ENCODE measurements at regions not wholly inside any gene's neighbourhood (a gene's known extent, or its start where the extent isn't known, plus 50 kb on each side); places are given as distances from the start of the nearest gene placed in this dataset.

- H3K27me3 Mint-ChIP-seq (ENCODE audit: low read depth): no peaks in the 10 kb centered on the region
- no peak overlapping the region for H3K4me3 Mint-ChIP-seq
- no peak overlapping the region for H3K27ac Mint-ChIP-seq
- H3K4me1 Mint-ChIP-seq (ENCODE audit: low read depth): no peaks in the 10 kb centered on the region
- H3K36me3 Mint-ChIP-seq (ENCODE audit: low read depth): no peaks in the 10 kb centered on the region
- H3K9me3 Mint-ChIP-seq: peaks cover 5% of the 10 kb centered on the region
Measured at GRCh38 chr3:84140631-84141030, 818.2 kb upstream of the CADM2 start.

GRCh38 chr3:84141571-84141970, 817.2 kb upstream of the CADM2 start:
- Mint-ChIP-seq H3K27ac (no peak overlapping the region), H3K27me3 (ENCODE audit: low read depth) (no peaks in the 10 kb centered on the region), H3K9me3 (peaks cover 5% of the 10 kb centered on the region), H3K36me3 (ENCODE audit: low read depth) (no peaks in the 10 kb centered on the region), H3K4me1 (ENCODE audit: low read depth) (no peaks in the 10 kb centered on the region), H3K4me3 (no peak overlapping the region)

GRCh38 chr3:84165328-84165727, 793.5 kb upstream of the CADM2 start:
- Mint-ChIP-seq H3K4me1 (ENCODE audit: low read depth) (no peaks in the 10 kb centered on the region), H3K9me3 (peaks cover 18% of the 10 kb centered on the region), H3K4me3 (no peak overlapping the region), H3K36me3 (ENCODE audit: low read depth) (no peaks in the 10 kb centered on the region), H3K27me3 (ENCODE audit: low read depth) (no peaks in the 10 kb centered on the region), H3K27ac (no peak overlapping the region)

GRCh38 chr3:84175449-84175848, 783.3 kb upstream of the CADM2 start:
- H3K27ac Mint-ChIP-seq: no peak overlapping the region
- H3K36me3 Mint-ChIP-seq (ENCODE audit: low read depth): no peaks in the 10 kb centered on the region
- peaks cover 35% of the 10 kb centered on the region for H3K9me3 Mint-ChIP-seq
- H3K4me1 Mint-ChIP-seq (ENCODE audit: low read depth): no peaks in the 10 kb centered on the region
- H3K4me3 Mint-ChIP-seq: no peak overlapping the region
- no peaks in the 10 kb centered on the region for H3K27me3 Mint-ChIP-seq (ENCODE audit: low read depth)

- H3K4me3 Mint-ChIP-seq: no peak overlapping the region
- H3K4me1 Mint-ChIP-seq (ENCODE audit: low read depth): no peaks in the 10 kb centered on the region
- H3K36me3 Mint-ChIP-seq (ENCODE audit: low read depth): no peaks in the 10 kb centered on the region
- no peaks in the 10 kb centered on the region for H3K27me3 Mint-ChIP-seq (ENCODE audit: low read depth)
- no peak overlapping the region for H3K27ac Mint-ChIP-seq
- H3K9me3 Mint-ChIP-seq: peaks cover 12% of the 10 kb centered on the region
Measured at GRCh38 chr3:84184937-84185336, 773.9 kb upstream of the CADM2 start.

- Mint-ChIP-seq H3K27me3 (ENCODE audit: low read depth) (no peaks in the 10 kb centered on the region), H3K27ac (no peak overlapping the region), H3K4me1 (ENCODE audit: low read depth) (no peaks in the 10 kb centered on the region), H3K4me3 (no peak overlapping the region), H3K9me3 (peaks cover 36% of the 10 kb centered on the region), H3K36me3 (ENCODE audit: low read depth) (no peaks in the 10 kb centered on the region)
Measured at GRCh38 chr3:84194029-84194428, 764.8 kb upstream of the CADM2 start.

GRCh38 chr3:84209474-84209873, 749.3 kb upstream of the CADM2 start:
- Mint-ChIP-seq H3K36me3 (ENCODE audit: low read depth) (no peaks in the 10 kb centered on the region), H3K9me3 (peaks cover 18% of the 10 kb centered on the region), H3K4me1 (ENCODE audit: low read depth) (no peaks in the 10 kb centered on the region), H3K27me3 (ENCODE audit: low read depth) (no peaks in the 10 kb centered on the region), H3K4me3 (no peak overlapping the region), H3K27ac (no peak overlapping the region)

GRCh38 chr3:84223512-84223911, 735.3 kb upstream of the CADM2 start:
- Mint-ChIP-seq H3K36me3 (ENCODE audit: low read depth) (no peaks in the 10 kb centered on the region), H3K27me3 (ENCODE audit: low read depth) (no peaks in the 10 kb centered on the region), H3K27ac (no peak overlapping the region), H3K4me3 (no peak overlapping the region), H3K9me3 (peaks cover 52% of the 10 kb centered on the region), H3K4me1 (ENCODE audit: low read depth) (no peaks in the 10 kb centered on the region)

GRCh38 chr3:84224262-84224661, 734.5 kb upstream of the CADM2 start:
- Mint-ChIP-seq H3K27me3 (ENCODE audit: low read depth) (no peaks in the 10 kb centered on the region), H3K4me1 (ENCODE audit: low read depth) (no peaks in the 10 kb centered on the region), H3K36me3 (ENCODE audit: low read depth) (no peaks in the 10 kb centered on the region), H3K27ac (no peak overlapping the region), H3K4me3 (no peak overlapping the region), H3K9me3 (peaks cover 52% of the 10 kb centered on the region)

- Mint-ChIP-seq H3K9me3 (peaks cover 11% of the 10 kb centered on the region), H3K4me1 (ENCODE audit: low read depth) (no peaks in the 10 kb centered on the region), H3K27me3 (ENCODE audit: low read depth) (no peaks in the 10 kb centered on the region), H3K27ac (no peak overlapping the region), H3K4me3 (no peak overlapping the region), H3K36me3 (ENCODE audit: low read depth) (no peaks in the 10 kb centered on the region)
Measured at GRCh38 chr3:84236261-84236660, 722.5 kb upstream of the CADM2 start.

GRCh38 chr3:84245789-84246188, 713.0 kb upstream of the CADM2 start:
- no peaks in the 10 kb centered on the region for H3K4me1 Mint-ChIP-seq (ENCODE audit: low read depth)
- no peaks in the 10 kb centered on the region for H3K36me3 Mint-ChIP-seq (ENCODE audit: low read depth)
- no peaks in the 10 kb centered on the region for H3K27me3 Mint-ChIP-seq (ENCODE audit: low read depth)
- peaks cover 27% of the 10 kb centered on the region for H3K9me3 Mint-ChIP-seq
- H3K4me3 Mint-ChIP-seq: no peak overlapping the region
- no peak overlapping the region for H3K27ac Mint-ChIP-seq

GRCh38 chr3:84260596-84260995, 698.2 kb upstream of the CADM2 start:
- Mint-ChIP-seq H3K36me3 (ENCODE audit: low read depth) (no peaks in the 10 kb centered on the region), H3K4me3 (no peak overlapping the region), H3K27ac (no peak overlapping the region), H3K9me3 (peaks cover 16% of the 10 kb centered on the region), H3K4me1 (ENCODE audit: low read depth) (no peaks in the 10 kb centered on the region), H3K27me3 (ENCODE audit: low read depth) (no peaks in the 10 kb centered on the region)

GRCh38 chr3:84265768-84266167, 693.0 kb upstream of the CADM2 start:
- no peaks in the 10 kb centered on the region for H3K4me1 Mint-ChIP-seq (ENCODE audit: low read depth)
- H3K9me3 Mint-ChIP-seq: peaks cover 34% of the 10 kb centered on the region
- no peak overlapping the region for H3K27ac Mint-ChIP-seq
- no peaks in the 10 kb centered on the region for H3K36me3 Mint-ChIP-seq (ENCODE audit: low read depth)
- no peaks in the 10 kb centered on the region for H3K27me3 Mint-ChIP-seq (ENCODE audit: low read depth)
- no peak overlapping the region for H3K4me3 Mint-ChIP-seq

GRCh38 chr3:84275532-84275931, 683.3 kb upstream of the CADM2 start:
- H3K4me1 Mint-ChIP-seq (ENCODE audit: low read depth): no peaks in the 10 kb centered on the region
- H3K36me3 Mint-ChIP-seq (ENCODE audit: low read depth): no peaks in the 10 kb centered on the region
- no peaks in the 10 kb centered on the region for H3K27me3 Mint-ChIP-seq (ENCODE audit: low read depth)
- no peak overlapping the region for H3K27ac Mint-ChIP-seq
- peaks cover 10% of the 10 kb centered on the region for H3K9me3 Mint-ChIP-seq
- H3K4me3 Mint-ChIP-seq: no peak overlapping the region

- Mint-ChIP-seq H3K4me1 (ENCODE audit: low read depth) (no peaks in the 10 kb centered on the region), H3K36me3 (ENCODE audit: low read depth) (no peaks in the 10 kb centered on the region), H3K27me3 (ENCODE audit: low read depth) (no peaks in the 10 kb centered on the region), H3K4me3 (no peak overlapping the region), H3K27ac (no peak overlapping the region), H3K9me3 (peaks cover 13% of the 10 kb centered on the region)
Measured at GRCh38 chr3:84277562-84278224, 681.1 kb upstream of the CADM2 start.

- H3K9me3 Mint-ChIP-seq: peaks cover 9% of the 10 kb centered on the region
Measured at GRCh38 chr3:84292128-84292527, 666.7 kb upstream of the CADM2 start.

More at GRCh38 chr3:84292128-84292527, 666.7 kb upstream of the CADM2 start:
- no peaks in the 10 kb centered on the region for H3K27me3 Mint-ChIP-seq (ENCODE audit: low read depth)
- no peaks in the 10 kb centered on the region for H3K4me1 Mint-ChIP-seq (ENCODE audit: low read depth)
- H3K27ac Mint-ChIP-seq: no peak overlapping the region
- no peak overlapping the region for H3K4me3 Mint-ChIP-seq
- no peaks in the 10 kb centered on the region for H3K36me3 Mint-ChIP-seq (ENCODE audit: low read depth)

All from T-helper 1 cell treated with Interleukin-12 subunit alpha and Interleukin-12 subunit beta and Interleukin-4 antibody, amounts not matched to agents 30 μg/mL and 1 μg/mL, for 36 hours (primary cell).